Neutrophil (primary cell): ENCODE measurements at regions not wholly inside any gene's neighbourhood (a gene's known extent, or its start where the extent isn't known, plus 50 kb on each side); places are given as distances from the start of the nearest gene placed in this dataset.
"Not testable (repeated sequence)": the region's sequence is repeated elsewhere in the genome, so short reads cannot be mapped to it uniquely, and the experiment has no call there.

ENCODE experiments used
- H3K27ac ChIP-seq: fragments of 200-600 bp; sonication (generic); 2 replicates; pipeline ENCODE4 v1.5.1; 2016; ENCODE audit warnings: mild to moderate bottlenecking, moderate library complexity
- H3K27me3 ChIP-seq: fragments of 200-600 bp; sonication (generic); 2 replicates; pipeline ENCODE4 v1.6.0; 2016; ENCODE audit warnings: mild to moderate bottlenecking
- H3K36me3 ChIP-seq: fragments of 200-600 bp; sonication (generic); 2 replicates; pipeline ENCODE4 v1.5.1; 2017
- H3K4me1 ChIP-seq, 2 experiments: fragments of 200-600 bp in 1 of 2; sonication (generic) in 1 of 2; 1 replicate in 1 of 2; 2 replicates in 1 of 2; pipeline versions ENCODE4 v1.5.1 to v1.6.1; 2013 to 2016; ENCODE audit warnings: low read depth in 1 of 2, low read length in 1 of 2, mild to moderate bottlenecking in 1 of 2, moderate library complexity in 1 of 2; ENCODE audit not compliant: control insufficient read depth in 1 of 2, insufficient read depth in 1 of 2
- H3K4me3 ChIP-seq, 2 experiments: fragments of 200-600 bp in 1 of 2; sonication (generic) in 1 of 2; 1 replicate in 1 of 2; 2 replicates in 1 of 2; pipeline ENCODE4 v1.5.1; 2013 to 2016; ENCODE audit warnings: low read depth in 1 of 2, low read length in 1 of 2, mild to moderate bottlenecking in 1 of 2, moderate library complexity in 1 of 2
- H3K9me3 ChIP-seq: fragments of 200-600 bp; sonication (generic); 2 replicates; pipeline ENCODE4 v1.5.1; 2016
- TF ChIP-seq, protein P1 (sequence below): fragments of 200-600 bp; sonication (generic); IDR thresholded peaks from 2 replicates; pipeline ENCODE4 v1.5.1; 2016; ENCODE audit warnings: antibody characterized with exemption

DNA sequence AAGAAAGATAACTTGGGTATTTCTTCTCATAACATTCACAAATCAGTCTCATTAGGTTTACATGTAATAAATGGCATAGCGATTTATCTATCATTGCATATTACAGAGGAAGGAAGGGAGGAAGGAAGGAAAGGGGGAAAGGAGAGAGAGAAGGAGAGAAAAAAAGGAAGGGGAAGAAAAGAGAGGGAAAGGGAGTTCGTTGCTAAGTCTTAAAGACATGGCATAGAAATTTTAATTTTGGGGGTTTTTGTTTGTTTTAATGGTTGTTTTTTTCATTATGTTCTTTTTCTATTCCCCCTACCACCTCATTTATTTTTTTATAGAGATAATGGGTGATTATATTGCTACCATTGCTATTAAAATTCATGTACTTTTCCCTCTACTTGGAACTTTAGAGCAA is 604.3 kb downstream of the IPMK start:
- H3K27me3 ChIP-seq, result no peaks in the 10 kb centered on the region
- no peaks in the 10 kb centered on the region for H3K4me1 ChIP-seq
- H3K27ac ChIP-seq, result no peak overlapping the region
- no peaks in the 10 kb centered on the region for H3K36me3 ChIP-seq
- H3K9me3 ChIP-seq, result no peaks in the 10 kb centered on the region
- TF ChIP-seq, protein P1, sequence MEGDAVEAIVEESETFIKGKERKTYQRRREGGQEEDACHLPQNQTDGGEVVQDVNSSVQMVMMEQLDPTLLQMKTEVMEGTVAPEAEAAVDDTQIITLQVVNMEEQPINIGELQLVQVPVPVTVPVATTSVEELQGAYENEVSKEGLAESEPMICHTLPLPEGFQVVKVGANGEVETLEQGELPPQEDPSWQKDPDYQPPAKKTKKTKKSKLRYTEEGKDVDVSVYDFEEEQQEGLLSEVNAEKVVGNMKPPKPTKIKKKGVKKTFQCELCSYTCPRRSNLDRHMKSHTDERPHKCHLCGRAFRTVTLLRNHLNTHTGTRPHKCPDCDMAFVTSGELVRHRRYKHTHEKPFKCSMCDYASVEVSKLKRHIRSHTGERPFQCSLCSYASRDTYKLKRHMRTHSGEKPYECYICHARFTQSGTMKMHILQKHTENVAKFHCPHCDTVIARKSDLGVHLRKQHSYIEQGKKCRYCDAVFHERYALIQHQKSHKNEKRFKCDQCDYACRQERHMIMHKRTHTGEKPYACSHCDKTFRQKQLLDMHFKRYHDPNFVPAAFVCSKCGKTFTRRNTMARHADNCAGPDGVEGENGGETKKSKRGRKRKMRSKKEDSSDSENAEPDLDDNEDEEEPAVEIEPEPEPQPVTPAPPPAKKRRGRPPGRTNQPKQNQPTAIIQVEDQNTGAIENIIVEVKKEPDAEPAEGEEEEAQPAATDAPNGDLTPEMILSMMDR, result no peak
- no peak overlapping the region for H3K4me3 ChIP-seq

DNA sequence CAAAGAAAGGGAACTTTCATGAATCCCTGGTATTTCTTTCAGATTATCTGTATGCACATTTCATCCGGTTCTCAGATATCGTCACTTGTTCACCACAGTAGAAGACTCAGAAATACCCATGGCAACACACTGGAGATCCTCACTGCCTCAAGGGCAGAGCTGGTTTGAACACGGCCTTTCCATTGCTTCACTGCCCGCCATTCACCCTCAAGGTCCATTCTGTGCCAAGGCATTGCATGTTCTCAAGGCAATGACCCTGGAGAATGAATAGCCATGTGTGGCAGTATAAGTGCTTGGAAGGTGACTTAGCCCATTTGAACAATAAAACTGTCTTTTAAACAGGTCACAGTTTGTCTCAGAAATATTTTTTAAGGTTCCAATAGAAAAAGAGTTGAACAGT is 606.5 kb downstream of the IPMK start:
- TF ChIP-seq, protein P1, result no peak
- no peaks in the 10 kb centered on the region for H3K9me3 ChIP-seq
- H3K27me3 ChIP-seq, result no peaks in the 10 kb centered on the region
- H3K4me1 ChIP-seq, result no peaks in the 10 kb centered on the region
- no peak overlapping the region for H3K27ac ChIP-seq
- H3K4me3 ChIP-seq, result no peak overlapping the region
- no peaks in the 10 kb centered on the region for H3K36me3 ChIP-seq

DNA sequence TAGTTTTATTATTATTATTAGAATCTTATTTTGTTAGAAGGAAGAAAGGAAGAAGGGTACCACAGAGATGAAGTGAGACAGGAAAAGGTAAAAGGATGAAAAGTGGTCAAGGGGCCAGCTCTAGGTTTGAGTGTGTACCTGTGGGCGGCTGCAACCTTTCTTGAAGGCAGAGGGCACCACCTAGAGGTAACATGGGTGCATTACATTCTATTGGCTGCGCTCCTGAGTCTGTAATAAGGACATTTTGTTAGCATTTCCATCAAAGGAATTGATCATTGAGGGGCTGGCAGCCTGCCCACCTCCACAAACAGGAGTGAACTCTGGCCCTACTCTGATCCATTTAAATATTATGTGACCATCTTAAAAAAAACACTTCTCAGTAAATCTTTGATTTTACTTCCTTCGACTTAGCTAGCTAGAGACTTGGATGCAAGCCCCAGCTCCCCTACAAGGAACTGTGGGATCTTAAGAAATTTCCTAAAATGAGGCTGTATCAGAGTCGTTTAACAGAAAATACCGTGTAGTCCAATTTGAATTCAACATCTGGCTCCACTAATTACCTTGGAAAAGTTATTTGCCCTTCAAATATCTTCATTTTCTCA is 610.4 kb downstream of the IPMK start:
- H3K9me3 ChIP-seq, result no peaks in the 10 kb centered on the region
- no peak overlapping the region for H3K27ac ChIP-seq
- H3K4me3 ChIP-seq, result no peak overlapping the region
- no peaks in the 10 kb centered on the region for H3K27me3 ChIP-seq
- TF ChIP-seq, protein P1, result no peak
- no peaks in the 10 kb centered on the region for H3K4me1 ChIP-seq
- H3K36me3 ChIP-seq, result no peaks in the 10 kb centered on the region

DNA sequence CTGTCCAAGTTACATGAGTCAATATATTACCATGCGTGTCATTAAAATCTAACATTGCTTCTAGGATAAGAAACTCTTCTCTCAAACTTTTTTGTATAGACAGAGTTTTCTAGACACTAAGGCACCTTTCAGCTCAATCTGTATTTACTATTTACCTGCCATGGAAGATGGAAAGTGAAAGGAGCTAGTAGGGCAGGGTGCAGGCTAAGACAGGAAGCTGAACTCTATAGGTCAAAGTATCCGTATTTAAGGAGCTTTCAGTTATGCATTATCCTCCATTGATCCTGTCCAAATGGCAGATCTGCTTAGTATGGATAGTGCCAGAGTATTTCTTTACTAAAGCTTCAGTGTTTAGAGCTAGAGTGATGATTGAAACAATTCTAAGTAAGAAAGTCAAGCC is 612.8 kb downstream of the IPMK start:
- Histone ChIP-seq H3K27me3 (no peaks in the 10 kb centered on the region), H3K4me1 (no peaks in the 10 kb centered on the region), H3K4me3 (no peak overlapping the region), H3K36me3 (no peaks in the 10 kb centered on the region), H3K27ac (no peak overlapping the region), H3K9me3 (no peaks in the 10 kb centered on the region)
- TF ChIP-seq, protein P1, result no peak

DNA sequence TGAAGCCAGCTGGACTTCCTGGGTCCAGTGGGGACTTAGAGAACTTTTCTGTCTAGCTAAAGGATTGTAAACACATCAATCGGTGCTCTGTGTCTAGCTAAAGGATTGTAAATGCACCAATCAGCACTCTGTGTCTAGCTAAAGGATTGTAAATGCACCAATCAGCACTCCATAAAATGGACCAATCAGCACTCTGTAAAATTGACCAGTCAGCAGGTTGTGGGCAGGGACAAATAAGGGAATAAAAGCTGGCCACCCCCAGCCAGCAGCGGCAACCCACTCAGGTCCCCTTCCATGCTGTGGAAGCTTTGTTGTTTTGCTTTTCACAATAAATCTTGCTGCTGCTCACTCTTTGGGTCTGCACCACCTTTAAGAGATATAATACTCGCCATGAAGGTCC is 622.6 kb downstream of the IPMK start:
- not testable (repeated sequence) for H3K9me3 ChIP-seq, H3K36me3 ChIP-seq, H3K4me3 ChIP-seq, H3K27ac ChIP-seq, H3K4me1 ChIP-seq, H3K27me3 ChIP-seq

DNA sequence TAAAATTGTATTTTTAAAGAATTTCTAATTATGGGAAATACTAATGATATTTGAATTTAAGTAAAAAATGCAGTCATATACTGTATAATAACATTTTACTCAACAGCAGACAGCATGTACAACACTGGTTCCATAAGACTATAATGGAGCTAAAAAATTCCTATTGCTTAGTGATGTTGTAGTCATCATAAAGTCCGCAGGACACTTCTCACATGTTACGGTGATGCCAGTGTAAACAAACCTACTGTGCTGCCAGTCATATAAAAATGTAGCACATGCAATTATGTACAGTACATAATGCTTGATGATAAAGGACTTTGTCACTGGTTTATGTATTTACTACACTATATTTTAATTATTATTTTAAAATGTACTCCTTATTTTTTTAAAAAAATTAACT is 629.3 kb downstream of the IPMK start:
- no peak overlapping the region for H3K4me3 ChIP-seq
- TF ChIP-seq, protein P1, result no peak
- no peaks in the 10 kb centered on the region for H3K4me1 ChIP-seq
- no peaks in the 10 kb centered on the region for H3K36me3 ChIP-seq
- H3K27me3 ChIP-seq, result no peaks in the 10 kb centered on the region
- H3K9me3 ChIP-seq, result no peaks in the 10 kb centered on the region
- no peak overlapping the region for H3K27ac ChIP-seq
